H9 (cell line): ENCODE measurements at regions not wholly inside any gene's neighbourhood (a gene's known extent, or its start where the extent isn't known, plus 50 kb on each side); places are given as distances from the start of the nearest gene placed in this dataset.

ENCODE experiments used
- DNase-seq: peaks from one replicate; pipeline ENCODE4 v3.0.0-alpha.2; 2017
- H2AFZ ChIP-seq: one replicate; pipeline ENCODE4 v1.6.1; 2013; ENCODE audit warnings: mild to moderate bottlenecking, low read length, control low read depth, moderate library complexity
- H2AK5ac ChIP-seq: 2 replicates; pipeline ENCODE4 v1.6.1; 2013; ENCODE audit warnings: low read length, control low read depth, mixed read lengths; ENCODE audit not compliant: insufficient read length
- H2BK120ac ChIP-seq: one replicate; pipeline ENCODE4 v1.6.1; 2013; ENCODE audit warnings: low read depth, mild to moderate bottlenecking, low read length, control low read depth, inconsistent platforms; ENCODE audit not compliant: poor library complexity, severe bottlenecking
- H2BK12ac ChIP-seq: 2 replicates; pipeline ENCODE4 v1.6.1; 2013; ENCODE audit warnings: low read length, control low read depth, mixed read lengths, low read depth; ENCODE audit not compliant: insufficient read length
- H2BK15ac ChIP-seq: 2 replicates; pipeline ENCODE4 v1.6.1; 2013; ENCODE audit warnings: low read depth, low read length, control low read depth
- H2BK20ac ChIP-seq: one replicate; pipeline ENCODE4 v1.6.1; 2013; ENCODE audit warnings: low read depth, mild to moderate bottlenecking, low read length, control low read depth, inconsistent platforms; ENCODE audit not compliant: poor library complexity, severe bottlenecking
- H2BK5ac ChIP-seq: 2 replicates; pipeline ENCODE4 v1.6.1; 2013; ENCODE audit warnings: low read length, control low read depth, mixed read lengths; ENCODE audit not compliant: insufficient read length
- H3K14ac ChIP-seq: 2 replicates; pipeline ENCODE4 v1.6.1; 2013; ENCODE audit warnings: low read length, control low read depth; ENCODE audit not compliant: insufficient read depth
- H3K18ac ChIP-seq: 2 replicates; pipeline ENCODE4 v1.6.1; 2013; ENCODE audit warnings: low read depth, mild to moderate bottlenecking, mixed read lengths, low read length, control low read depth; ENCODE audit not compliant: insufficient read length
- H3K23ac ChIP-seq: 2 replicates; pipeline ENCODE4 v1.6.1; 2013; ENCODE audit warnings: low read length, control low read depth, mixed read lengths, low read depth; ENCODE audit not compliant: insufficient read length
- H3K23me2 ChIP-seq: 2 replicates; pipeline ENCODE4 v1.6.1; 2013; ENCODE audit warnings: low read depth, mild to moderate bottlenecking, mixed read lengths, low read length, control low read depth; ENCODE audit not compliant: insufficient read length, poor library complexity, severe bottlenecking
- H3K27ac ChIP-seq: 2 replicates; pipeline ENCODE4 v1.5.1; 2013; ENCODE audit warnings: low read length, control low read depth, mixed read lengths, low read depth; ENCODE audit not compliant: insufficient read length
- H3K27me3 ChIP-seq: 2 replicates; pipeline ENCODE4 v1.6.1; 2013; ENCODE audit warnings: low read length, control low read depth, inconsistent platforms; ENCODE audit not compliant: insufficient read depth
- H3K4ac ChIP-seq: 2 replicates; pipeline ENCODE4 v1.6.1; 2013; ENCODE audit warnings: low read depth, mild to moderate bottlenecking, control low read depth, inconsistent platforms, low read length, moderate library complexity
- H3K4me1 ChIP-seq: 2 replicates; pipeline ENCODE4 v1.6.1; 2013; ENCODE audit warnings: low read length, control low read depth, inconsistent platforms; ENCODE audit not compliant: insufficient read depth
- H3K4me2 ChIP-seq: 2 replicates; pipeline ENCODE4 v1.6.1; 2013; ENCODE audit warnings: low read length, control low read depth, mixed read lengths; ENCODE audit not compliant: insufficient read length, insufficient read depth
- H3K56ac ChIP-seq: 2 replicates; pipeline ENCODE4 v1.6.1; 2013; ENCODE audit warnings: low read depth, mild to moderate bottlenecking, mixed read lengths, low read length, control low read depth; ENCODE audit not compliant: insufficient read length
- H3K79me1 ChIP-seq: 2 replicates; pipeline ENCODE4 v1.6.1; 2013; ENCODE audit warnings: low read depth, mild to moderate bottlenecking, moderate library complexity, low read length, control low read depth, inconsistent platforms; ENCODE audit not compliant: insufficient read depth, poor library complexity, severe bottlenecking
- H3K79me2 ChIP-seq: 2 replicates; pipeline ENCODE4 v1.6.1; 2013; ENCODE audit warnings: low read length, control low read depth, inconsistent platforms; ENCODE audit not compliant: insufficient read depth
- H3K9ac ChIP-seq: 2 replicates; pipeline ENCODE4 v1.6.1; 2013; ENCODE audit warnings: low read length, control low read depth, mixed read lengths; ENCODE audit not compliant: insufficient read length; ENCODE audit errors: extremely low read depth
- H3K9me3 ChIP-seq: one replicate; pipeline ENCODE4 v1.6.1; 2013; ENCODE audit warnings: low read depth, low read length, inconsistent platforms; ENCODE audit not compliant: control insufficient read depth
- H3T11ph ChIP-seq: one replicate; pipeline ENCODE4 v1.6.1; 2013; ENCODE audit warnings: mild to moderate bottlenecking, low read length, control low read depth, inconsistent platforms
- H4K20me1 ChIP-seq: one replicate; pipeline ENCODE4 v1.6.1; 2013; ENCODE audit not compliant: control insufficient read depth, insufficient read length, insufficient read depth
- H4K5ac ChIP-seq: 2 replicates; pipeline ENCODE4 v1.6.1; 2013; ENCODE audit warnings: low read depth, mild to moderate bottlenecking, mixed read lengths, low read length, control low read depth; ENCODE audit not compliant: insufficient read length
- H4K8ac ChIP-seq: replicated peaks from 2 replicates; pipeline ENCODE4 v1.6.1; 2013; ENCODE audit warnings: low read length, control low read depth, mixed read lengths, low read depth; ENCODE audit not compliant: insufficient read length
- H4K91ac ChIP-seq: 2 replicates; pipeline ENCODE4 v1.6.1; 2013; ENCODE audit warnings: low read depth, mild to moderate bottlenecking, moderate library complexity, mixed read lengths, low read length, control low read depth; ENCODE audit not compliant: insufficient read length
- H3K27ac Mint-ChIP-seq, 3 experiments: 2 replicates in 2 of 3; 3 replicates in 1 of 3; pipeline ENCODE4 v1.8.0; 2020 to 2021; ENCODE audit warnings: mixed read lengths in 3 of 3, mild to moderate bottlenecking in 1 of 3, moderate library complexity in 1 of 3
- H3K27me3 Mint-ChIP-seq: 2 replicates; pipeline ENCODE4 v1.8.0; 2021; ENCODE audit warnings: low read depth, mild to moderate bottlenecking, moderate library complexity, mixed read lengths
- H3K36me3 Mint-ChIP-seq, 3 experiments: 2 replicates in 2 of 3; 3 replicates in 1 of 3; pipeline ENCODE4 v1.8.0; 2020 to 2021; ENCODE audit warnings: low read depth in 3 of 3, mixed read lengths in 3 of 3; ENCODE audit not compliant: insufficient read depth in 1 of 3
- H3K4me1 Mint-ChIP-seq, 2 experiments: 2 replicates each; pipeline ENCODE4 v1.8.0; 2020; ENCODE audit warnings: mixed read lengths in 2 of 2
- H3K4me3 Mint-ChIP-seq, 2 experiments: 2 replicates in 1 of 2; 3 replicates in 1 of 2; pipeline ENCODE4 v1.8.0; 2020 to 2021; ENCODE audit warnings: mild to moderate bottlenecking in 2 of 2, mixed read lengths in 2 of 2, moderate library complexity in 1 of 2
- H3K9me3 Mint-ChIP-seq, 2 experiments: 2 replicates in 1 of 2; 3 replicates in 1 of 2; pipeline ENCODE4 v1.8.0; 2020; ENCODE audit warnings: mild to moderate bottlenecking in 2 of 2, mixed read lengths in 2 of 2, moderate library complexity in 1 of 2
- CTCF ChIP-seq: fragments of 200-600 bp; sonication (generic); conservative IDR thresholded peaks from 3 replicates; pipeline ENCODE4 v1.8.0; 2021; ENCODE audit warnings: antibody characterized with exemption, mild to moderate bottlenecking
- WGBS: extraction: QIAGEN DNeasy Blood & Tissue Kit; methylation state at CpG from one replicate; pipeline ENCODE4 v1.1.7; 2013; ENCODE audit warnings: missing lambda C conversion rate, low lambda C conversion rate, mixed read lengths; ENCODE audit not compliant: insufficient read length; ENCODE audit errors: extremely low coverage; 5-methylcytosine and 5-hydroxymethylcytosine counted together

GRCh38 chr7:110010359-110010758 lies 1080.6 kb upstream of the LRRN3 start:
- H3K79me2 ChIP-seq, result no peaks in the 10 kb centered on the region
- no peak overlapping the region for H3K4me3 Mint-ChIP-seq
- H2AK5ac ChIP-seq, result no peak overlapping the region
- no peak overlapping the region for H2BK15ac ChIP-seq
- DNase-seq, result no peak
- H3K14ac ChIP-seq, result no peak overlapping the region
- H2AFZ ChIP-seq, result no peak overlapping the region
- peak overlapping the region in 1 of 3 experiments; percentile 66; a peak in 1 of 7 replicates for H3K27ac Mint-ChIP-seq
- no peak overlapping the region for H3K4me2 ChIP-seq
- no peak overlapping the region for H3K56ac ChIP-seq
- H3K27me3 ChIP-seq, result no peaks in the 10 kb centered on the region
- no peak overlapping the region for H3K4ac ChIP-seq
- no peak overlapping the region for H2BK120ac ChIP-seq
- H3K27me3 Mint-ChIP-seq, result no peaks in the 10 kb centered on the region
- no peak overlapping the region for H3K23ac ChIP-seq
- H3K27ac ChIP-seq, result no peak overlapping the region
- no peak for TF ChIP-seq CTCF
- H3K79me1 ChIP-seq, result no peaks in the 10 kb centered on the region
- no peaks in the 10 kb centered on the region for H4K20me1 ChIP-seq
- H3T11ph ChIP-seq, result no peak overlapping the region
- H4K91ac ChIP-seq, result no peak overlapping the region
- H4K8ac ChIP-seq, result no peak overlapping the region
- no peaks in the 10 kb centered on the region for H3K9me3 ChIP-seq
- H3K18ac ChIP-seq, result no peak overlapping the region
- H2BK12ac ChIP-seq, result no peak overlapping the region
- H3K9ac ChIP-seq, result no peak overlapping the region
- WGBS, result no CpG with 5 or more reads among the region's 3 CpGs
- H3K23me2 ChIP-seq, result no peaks in the 10 kb centered on the region
- peaks cover 0 to 5% of the 10 kb centered on the region in 2 experiments; a peak in 1 of 4 replicates for H3K4me1 Mint-ChIP-seq
- H2BK20ac ChIP-seq, result no peak overlapping the region
- no peak overlapping the region for H4K5ac ChIP-seq
- no peaks in the 10 kb centered on the region for H3K36me3 Mint-ChIP-seq
- H3K4me1 ChIP-seq, result no peaks in the 10 kb centered on the region
- no peaks in the 10 kb centered on the region for H3K9me3 Mint-ChIP-seq
- H2BK5ac ChIP-seq, result no peak overlapping the region
